HCT116 (cell line): ENCODE measurements at regions not wholly inside any gene's neighbourhood (a gene's known extent, or its start where the extent isn't known, plus 50 kb on each side); places are given as distances from the start of the nearest gene placed in this dataset.

Experiments used
- CTCF ChIP-seq, 3 experiments: fragments of 200-600 bp in 1 of 3; sonication (generic) in 1 of 3; IDR thresholded peaks in 2 of 3; conservative IDR thresholded peaks in 1 of 3; 2 replicates each; pipeline ENCODE4 v1.5.1; 2012 to 2017; ENCODE audit warnings: low read depth in 2 of 3, low read length in 2 of 3, antibody characterized with exemption in 1 of 3, borderline replicate concordance in 1 of 3, control low read depth in 1 of 3, mild to moderate bottlenecking in 1 of 3, mixed read lengths in 1 of 3, mixed run types in 1 of 3, moderate library complexity in 1 of 3; ENCODE audit not compliant: insufficient read depth in 1 of 3
- MAX ChIP-seq: IDR thresholded peaks from 2 replicates; pipeline ENCODE4 v1.6.1; 2012
- POLR2AphosphoS5 ChIP-seq: IDR thresholded peaks from 2 replicates; pipeline ENCODE4 v1.6.1; 2011; ENCODE audit warnings: mild to moderate bottlenecking, low read depth, low read length, moderate library complexity
- RAD21 ChIP-seq: IDR thresholded peaks from 2 replicates; pipeline ENCODE4 v1.6.1; 2012; ENCODE audit warnings: low read depth, mild to moderate bottlenecking

GRCh38 chr17:5809580-5810188, 225.4 kb upstream of the NLRP1 start:
- TF ChIP-seq POLR2AphosphoS5: no peak
- no peak for TF ChIP-seq MAX
- no peak for TF ChIP-seq RAD21
- TF ChIP-seq CTCF (IDR thresholded peaks at IDR 0.05 in 2 of 3, conservative IDR thresholded peaks at IDR 0.05 in 1 of 3; ENCODE audit: borderline replicate concordance in 1 of 3, insufficient read depth in 1 of 3, low read depth in 2 of 3, low read length in 2 of 3): no peak
